Activated naive CD4-positive, alpha-beta T cell treated with anti-CD3 and anti-CD28 coated beads, Interleukin-2, amount 50 U/mL, for 16 hours (primary cell): ENCODE measurements at regions not wholly inside any gene's neighbourhood (a gene's known extent, or its start where the extent isn't known, plus 50 kb on each side); places are given as distances from the start of the nearest gene placed in this dataset.
"Not testable (repeated sequence)": the region's sequence is repeated elsewhere in the genome, so short reads cannot be mapped to it uniquely, and the experiment has no call there.

ENCODE experiments used
- DNase-seq: peaks from one replicate; pipeline ENCODE4 v3.0.0-alpha.2; 2020

- DNase-seq: no peak
Observed at GRCh38 chr1:219560856-219561255, 52.0 kb downstream of the ZC3H11B start.

- no peak for DNase-seq
Observed at GRCh38 chr1:219559899-219560298, 53.0 kb downstream of the ZC3H11B start.

- DNase-seq: no peak
Observed at GRCh38 chr1:219555806-219556205, 57.1 kb downstream of the ZC3H11B start.

- no peak for DNase-seq
Observed at GRCh38 chr1:219555031-219555692, 57.7 kb downstream of the ZC3H11B start.

GRCh38 chr1:219553934-219554502 lies 58.9 kb downstream of the ZC3H11B start:
- DNase-seq: no peak

- no peak for DNase-seq
Observed at GRCh38 chr1:219550201-219550600, 62.7 kb downstream of the ZC3H11B start.

- DNase-seq: no peak
Observed at GRCh38 chr1:219549215-219549614, 63.7 kb downstream of the ZC3H11B start.

GRCh38 chr1:219548386-219548785 lies 64.5 kb downstream of the ZC3H11B start:
- no peak for DNase-seq

- DNase-seq: not testable (repeated sequence)
Observed at GRCh38 chr1:219545756-219546155, 67.1 kb downstream of the ZC3H11B start.

- no peak for DNase-seq
Observed at GRCh38 chr1:219544163-219544846, 68.6 kb downstream of the ZC3H11B start.

- DNase-seq: no peak
Observed at GRCh38 chr1:219542828-219543518, 69.9 kb downstream of the ZC3H11B start.

GRCh38 chr1:219541946-219542345 lies 71.0 kb downstream of the ZC3H11B start:
- DNase-seq: no peak

GRCh38 chr1:219539645-219540254 lies 73.2 kb downstream of the ZC3H11B start:
- no peak for DNase-seq

- no peak for DNase-seq
Observed at GRCh38 chr1:219538886-219539285, 74.0 kb downstream of the ZC3H11B start.

- DNase-seq: no peak
Observed at GRCh38 chr1:219537223-219537631, 75.7 kb downstream of the ZC3H11B start.

- DNase-seq: no peak
Observed at GRCh38 chr1:219536038-219536437, 76.9 kb downstream of the ZC3H11B start.

- DNase-seq: no peak
Observed at GRCh38 chr1:219534991-219535390, 77.9 kb downstream of the ZC3H11B start.

GRCh38 chr1:219533280-219533679 lies 79.6 kb downstream of the ZC3H11B start:
- DNase-seq: no peak

- no peak for DNase-seq
Observed at GRCh38 chr1:219529116-219529515, 83.8 kb downstream of the ZC3H11B start.

- no peak for DNase-seq
Observed at GRCh38 chr1:219528633-219529032, 84.3 kb downstream of the ZC3H11B start.

GRCh38 chr1:219527994-219528393 lies 84.9 kb downstream of the ZC3H11B start:
- no peak for DNase-seq

GRCh38 chr1:219526074-219526473 lies 86.8 kb downstream of the ZC3H11B start:
- DNase-seq: no peak

GRCh38 chr1:219523411-219523810 lies 89.5 kb downstream of the ZC3H11B start:
- no peak for DNase-seq
